Lung (tissue), 11 donors: ENCODE measurements at regions not wholly inside any gene's neighbourhood (a gene's known extent, or its start where the extent isn't known, plus 50 kb on each side); places are given as distances from the start of the nearest gene placed in this dataset.

Experiments
- ATAC-seq: fragments of 200-7000 bp; cut with Tn5 transposase; one replicate; pipeline ENCODE4 v1.9.1; 2020; ENCODE audit warnings: moderate number of reproducible peaks; ENCODE audit not compliant: insufficient read depth, low FRiP score
- DNase-seq, 3 donors: peaks; one replicate each; pipeline ENCODE4 v3.0.0-alpha.2; 2013 to 2017
- H3K27ac ChIP-seq, 2 donors: one replicate each; pipeline ENCODE4 v1.5.1; 2013; ENCODE audit warnings: mild to moderate bottlenecking in 2 of 2, moderate library complexity in 2 of 2, control low read depth in 1 of 2, inconsistent platforms in 1 of 2, low read depth in 1 of 2, low read length in 1 of 2
- H3K27me3 ChIP-seq, 3 donors: one replicate each; pipeline ENCODE4 v1.5.1; 2013; ENCODE audit warnings: low read length in 2 of 3; ENCODE audit not compliant: control insufficient read depth in 3 of 3, insufficient read depth in 3 of 3
- H3K36me3 ChIP-seq, 4 donors: one replicate each; pipeline ENCODE4 v1.5.1; 2013; ENCODE audit warnings: low read length in 4 of 4, mild to moderate bottlenecking in 1 of 4, moderate library complexity in 1 of 4; ENCODE audit not compliant: control insufficient read depth in 4 of 4, insufficient read depth in 4 of 4
- H3K4me1 ChIP-seq, 5 donors: one replicate each; pipeline ENCODE4 v1.5.1; 2013; ENCODE audit warnings: low read length in 5 of 5, mild to moderate bottlenecking in 2 of 5, moderate library complexity in 1 of 5; ENCODE audit not compliant: control insufficient read depth in 5 of 5, insufficient read depth in 5 of 5
- H3K4me3 ChIP-seq: one replicate; pipeline ENCODE4 v1.5.1; 2013; ENCODE audit warnings: mild to moderate bottlenecking, control low read depth, moderate library complexity
- H3K9ac ChIP-seq, 2 donors: one replicate each; pipeline ENCODE4 v1.5.1; 2013; ENCODE audit warnings: low read length in 2 of 2, control low read depth in 1 of 2; ENCODE audit not compliant: insufficient read depth in 1 of 2
- H3K9me3 ChIP-seq, 4 donors: one replicate each; pipeline ENCODE4 v1.5.1; 2013; ENCODE audit warnings: low read length in 3 of 4, mild to moderate bottlenecking in 1 of 4, moderate library complexity in 1 of 4; ENCODE audit not compliant: control insufficient read depth in 4 of 4, insufficient read depth in 3 of 4
- WGBS, 2 donors: extraction: QIAGEN DNeasy Blood & Tissue Kit; methylation state at CpG; one replicate each; pipeline ENCODE4 v1.1.7; 2013; 5-methylcytosine and 5-hydroxymethylcytosine counted together
- TF ChIP-seq, protein P1 (sequence below): IDR thresholded peaks from 2 replicates; pipeline ENCODE4 v1.5.1; 2012; ENCODE audit warnings: mild to moderate bottlenecking; ENCODE audit errors: control extremely low read depth, extremely low read depth
- donor health status: control.
- donor health status: control.
- donor health status: Bipolar disorder and iron deficiency.
- donor health status: healthy.
- donor health status: DM: yes; HTN: yes; CAD: no.

DNA sequence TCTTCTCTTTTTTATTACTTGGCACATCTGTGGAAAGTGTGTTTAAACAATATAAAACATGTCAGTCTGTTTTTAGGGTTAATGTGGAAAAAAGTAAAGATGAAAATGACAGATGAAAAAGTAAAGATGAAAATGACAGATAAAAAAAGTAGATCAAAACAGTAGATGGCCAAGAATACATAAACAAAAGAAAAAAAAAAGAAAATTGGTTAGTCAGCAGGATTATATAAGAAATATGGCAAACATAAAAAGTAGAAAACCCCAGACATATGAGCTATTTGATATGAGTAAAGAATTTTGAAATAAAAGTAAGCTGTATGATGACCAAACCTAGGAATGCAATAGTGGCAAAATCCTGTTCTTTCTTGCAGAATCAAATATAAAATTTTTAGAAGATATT is 365.7 kb upstream of the AKR1E2 start:
- ATAC-seq, result no peak

DNA sequence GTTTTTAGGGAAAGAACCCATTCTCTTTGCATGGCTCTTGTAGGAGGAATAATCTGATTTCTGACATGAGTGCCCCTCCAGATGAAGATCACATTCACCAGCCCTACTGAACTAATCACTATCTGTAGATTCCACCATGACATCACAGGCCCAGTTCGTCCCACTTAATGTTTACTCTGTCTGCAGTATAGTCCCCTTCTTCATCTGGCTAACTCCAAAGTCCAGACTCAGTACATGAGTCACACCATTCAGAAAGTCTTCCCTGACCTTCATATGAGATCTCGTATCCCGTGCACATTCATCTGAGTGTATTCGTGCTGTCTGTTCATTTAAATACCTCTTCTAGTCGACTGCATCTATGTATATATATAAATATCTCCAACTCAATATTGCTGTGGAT is 366.5 kb upstream of the AKR1E2 start:
- no peaks in the 10 kb centered on the region for H3K4me1 ChIP-seq
- no peaks in the 10 kb centered on the region for H3K9me3 ChIP-seq
- TF ChIP-seq, protein P1, sequence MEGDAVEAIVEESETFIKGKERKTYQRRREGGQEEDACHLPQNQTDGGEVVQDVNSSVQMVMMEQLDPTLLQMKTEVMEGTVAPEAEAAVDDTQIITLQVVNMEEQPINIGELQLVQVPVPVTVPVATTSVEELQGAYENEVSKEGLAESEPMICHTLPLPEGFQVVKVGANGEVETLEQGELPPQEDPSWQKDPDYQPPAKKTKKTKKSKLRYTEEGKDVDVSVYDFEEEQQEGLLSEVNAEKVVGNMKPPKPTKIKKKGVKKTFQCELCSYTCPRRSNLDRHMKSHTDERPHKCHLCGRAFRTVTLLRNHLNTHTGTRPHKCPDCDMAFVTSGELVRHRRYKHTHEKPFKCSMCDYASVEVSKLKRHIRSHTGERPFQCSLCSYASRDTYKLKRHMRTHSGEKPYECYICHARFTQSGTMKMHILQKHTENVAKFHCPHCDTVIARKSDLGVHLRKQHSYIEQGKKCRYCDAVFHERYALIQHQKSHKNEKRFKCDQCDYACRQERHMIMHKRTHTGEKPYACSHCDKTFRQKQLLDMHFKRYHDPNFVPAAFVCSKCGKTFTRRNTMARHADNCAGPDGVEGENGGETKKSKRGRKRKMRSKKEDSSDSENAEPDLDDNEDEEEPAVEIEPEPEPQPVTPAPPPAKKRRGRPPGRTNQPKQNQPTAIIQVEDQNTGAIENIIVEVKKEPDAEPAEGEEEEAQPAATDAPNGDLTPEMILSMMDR, result no peak
- no peak for DNase-seq
- no peak for ATAC-seq
- H3K27me3 ChIP-seq, result no peaks in the 10 kb centered on the region
- no peaks in the 10 kb centered on the region for H3K36me3 ChIP-seq
- H3K9ac ChIP-seq, result no peak overlapping the region
- no peak overlapping the region for H3K27ac ChIP-seq
- no peak overlapping the region for H3K4me3 ChIP-seq
- WGBS, 2 donors, result 90 to 92% methylated on average over 5 of the region's 5 CpGs

More for the DNA sequence above, 365.7 kb upstream of the AKR1E2 start:
- no peaks in the 10 kb centered on the region for H3K27me3 ChIP-seq
- H3K9me3 ChIP-seq, result no peaks in the 10 kb centered on the region
- no peaks in the 10 kb centered on the region for H3K4me1 ChIP-seq
- H3K4me3 ChIP-seq, result no peak overlapping the region
- TF ChIP-seq, protein P1, result no peak
- no peak overlapping the region for H3K27ac ChIP-seq
- H3K9ac ChIP-seq, result no peak overlapping the region
- DNase-seq, result no peak
- no peaks in the 10 kb centered on the region for H3K36me3 ChIP-seq

DNA sequence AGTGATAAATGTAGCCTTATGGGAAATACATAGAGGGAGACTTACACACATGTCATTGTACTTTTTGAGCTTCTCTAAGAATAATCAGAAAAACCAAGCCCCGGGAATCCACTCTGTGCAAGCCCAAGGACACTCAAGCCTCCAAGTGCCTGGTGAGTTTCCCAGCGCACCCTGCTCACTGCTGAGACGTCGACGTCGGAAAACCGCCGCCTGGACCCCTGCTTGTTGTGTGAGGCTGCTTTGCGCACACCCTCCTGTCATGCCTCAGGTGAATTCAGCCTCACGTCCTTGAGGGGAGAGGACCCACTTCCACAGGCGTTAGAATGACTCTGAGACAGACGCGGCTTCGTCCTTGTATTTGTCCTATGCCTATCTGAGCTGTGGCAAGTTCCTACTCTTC is 368.4 kb upstream of the AKR1E2 start:
- no peak for DNase-seq
- TF ChIP-seq, protein P1, result no peak
- Histone ChIP-seq H3K27ac (no peak overlapping the region), H3K36me3 (no peaks in the 10 kb centered on the region), H3K9ac (no peak overlapping the region), H3K4me3 (no peak overlapping the region), H3K9me3 (no peaks in the 10 kb centered on the region), H3K4me1 (no peaks in the 10 kb centered on the region), H3K27me3 (no peaks in the 10 kb centered on the region)
- no peak for ATAC-seq
- WGBS, 2 donors, result 90 to 93% methylated on average over 14 of the region's 14 CpGs

DNA sequence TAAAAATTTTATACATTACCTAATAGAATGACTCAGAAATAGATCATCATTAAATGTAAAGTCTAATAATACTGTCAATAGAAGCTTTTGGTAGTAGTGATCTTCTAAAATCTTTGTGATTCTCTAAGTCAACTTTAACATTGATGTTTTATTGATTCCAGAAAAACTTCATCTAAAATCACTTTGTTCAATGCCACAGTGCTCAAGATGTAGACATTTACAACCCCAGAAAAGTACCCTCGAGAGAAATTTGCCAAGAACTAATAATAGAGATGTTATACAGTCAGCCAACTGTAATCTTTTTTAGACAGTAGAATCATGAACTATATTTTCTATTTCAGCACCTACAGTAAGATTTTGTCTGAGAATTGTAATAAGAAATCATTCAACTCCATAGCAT is 369.2 kb upstream of the AKR1E2 start:
- DNase-seq, result no peak
- no peaks in the 10 kb centered on the region for H3K9me3 ChIP-seq
- H3K36me3 ChIP-seq, result no peaks in the 10 kb centered on the region
- 84% methylated on average over 1 of the region's 1 CpG for WGBS, 2 donors
- no peak overlapping the region for H3K4me3 ChIP-seq
- H3K4me1 ChIP-seq, result peaks cover 0 to under 1% (median 0%) of the 10 kb centered on the region in 5 donors
- no peak overlapping the region for H3K9ac ChIP-seq
- TF ChIP-seq, protein P1, result no peak
- ATAC-seq, result no peak
- H3K27ac ChIP-seq, result no peak overlapping the region
- H3K27me3 ChIP-seq, result no peaks in the 10 kb centered on the region
